ENCODE measurements at regions not wholly inside any gene's neighbourhood (a gene's known extent, or its start where the extent isn't known, plus 50 kb on each side); places are given as distances from the start of the nearest gene placed in this dataset.

DNA sequence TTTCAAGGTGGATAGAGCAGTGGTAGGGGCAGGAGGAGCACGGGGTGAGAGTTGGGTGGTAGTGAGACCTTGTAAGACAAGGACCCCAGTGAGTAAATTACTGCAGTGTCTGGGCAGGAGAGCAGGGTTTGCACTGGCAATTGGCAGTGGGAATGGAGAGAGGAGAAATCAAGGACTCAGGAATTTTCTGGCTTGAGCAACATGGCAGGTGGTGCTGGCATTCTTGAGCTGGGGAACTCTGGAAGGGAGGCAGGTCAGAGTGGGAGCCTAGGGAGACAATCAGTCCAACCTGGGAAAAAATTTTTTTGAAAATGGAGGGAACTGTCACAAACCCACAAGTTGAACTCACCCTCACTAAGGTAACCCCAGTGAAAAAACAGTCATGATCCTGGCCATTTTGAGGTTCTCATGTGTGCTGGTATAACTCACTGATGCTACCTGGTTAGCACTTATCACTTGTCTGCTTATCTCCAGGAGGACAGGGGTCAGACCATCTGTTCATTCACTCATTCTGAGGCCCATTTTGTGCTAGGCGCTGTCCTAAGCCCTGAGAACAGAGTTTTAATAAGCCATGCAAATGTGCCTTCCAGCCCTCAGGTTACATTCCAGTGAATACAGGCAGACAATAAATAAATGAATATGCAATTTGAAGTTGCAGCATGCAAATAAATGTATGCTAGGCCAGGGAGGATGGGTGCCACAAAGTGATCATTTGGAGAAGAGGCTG is 92.2 kb upstream of the SEC11C start:
- no peak for TF ChIP-seq CTCF (IDR thresholded peaks at IDR 0.05; ENCODE audit: borderline replicate concordance, insufficient read depth, low read depth, low read length)
- H3K4me3 ChIP-seq (ENCODE audit: low read depth, low read length), result no peak overlapping the region

DNA sequence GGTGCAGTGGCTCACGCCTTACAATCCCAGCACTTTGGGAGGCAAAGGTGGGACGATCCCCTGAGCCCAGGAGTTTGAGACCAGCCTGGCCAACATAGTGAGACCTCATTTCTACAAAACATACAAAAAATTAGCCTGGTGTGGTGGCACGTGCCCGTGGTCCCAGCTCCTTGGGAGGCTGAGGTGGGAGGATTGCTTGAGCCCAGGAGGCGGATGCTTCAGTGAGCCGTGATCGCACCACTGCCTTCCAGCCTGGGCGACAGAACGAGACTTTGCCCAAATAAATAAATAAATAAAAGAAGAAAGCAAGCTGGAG is 91.7 kb upstream of the SEC11C start:
- no peak for TF ChIP-seq CTCF (IDR thresholded peaks at IDR 0.05; ENCODE audit: borderline replicate concordance, insufficient read depth, low read depth, low read length)
- H3K4me3 ChIP-seq (ENCODE audit: low read depth, low read length), result no peak overlapping the region

GRCh38 chr18:59048378-59048777 is 91.3 kb upstream of the SEC11C start:
- no peak overlapping the region for H3K4me3 ChIP-seq (ENCODE audit: low read depth, low read length)
- no peak for TF ChIP-seq CTCF (IDR thresholded peaks at IDR 0.05; ENCODE audit: borderline replicate concordance, insufficient read depth, low read depth, low read length)

GRCh38 chr18:59049721-59050660 is 89.7 kb upstream of the SEC11C start:
- no peak overlapping the region for H3K4me3 ChIP-seq (ENCODE audit: low read depth, low read length)
- no peak for TF ChIP-seq CTCF (IDR thresholded peaks at IDR 0.05; ENCODE audit: borderline replicate concordance, insufficient read depth, low read depth, low read length)

GRCh38 chr18:59050661-59051057 is 89.0 kb upstream of the SEC11C start:
- H3K4me3 ChIP-seq (ENCODE audit: low read depth, low read length), result no peak overlapping the region
- no peak for TF ChIP-seq CTCF (IDR thresholded peaks at IDR 0.05; ENCODE audit: borderline replicate concordance, insufficient read depth, low read depth, low read length)

DNA sequence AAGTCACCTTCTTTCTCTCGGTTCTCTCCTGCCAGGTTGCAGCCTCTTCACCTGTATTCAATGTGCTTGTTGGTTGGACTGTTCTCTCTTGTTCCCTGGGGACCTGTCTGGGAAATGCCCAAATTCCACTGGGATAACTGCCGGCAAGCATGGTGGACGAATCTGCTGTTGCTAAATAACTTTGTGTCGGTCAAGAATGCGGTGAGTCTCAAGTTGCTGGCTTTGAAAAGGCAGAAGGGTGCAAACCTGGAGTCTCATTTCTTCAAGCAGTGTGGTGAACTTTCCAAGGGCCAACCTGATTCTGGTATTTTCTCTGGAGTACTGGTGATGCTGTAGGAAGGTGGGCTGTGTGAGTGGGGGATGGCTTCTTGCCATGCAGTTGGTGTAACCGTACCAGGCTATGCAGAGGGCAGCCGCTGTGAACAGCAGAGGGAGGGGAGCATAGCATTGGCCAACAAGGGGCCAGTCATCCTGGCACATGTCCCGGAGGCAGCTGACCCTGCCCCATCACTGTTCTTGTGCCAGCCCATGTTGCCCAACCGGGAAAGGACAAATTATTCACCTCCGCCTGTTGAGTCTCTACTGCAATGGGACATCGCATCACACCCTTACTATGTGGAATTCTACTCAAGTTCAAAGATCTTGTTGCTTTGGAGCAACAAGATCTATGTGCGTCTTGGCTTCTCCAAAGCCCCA is 88.1 kb upstream of the SEC11C start:
- no peak for TF ChIP-seq CTCF (IDR thresholded peaks at IDR 0.05; ENCODE audit: borderline replicate concordance, insufficient read depth, low read depth, low read length)
- no peak overlapping the region for H3K4me3 ChIP-seq (ENCODE audit: low read depth, low read length)
